Common myeloid progenitor, CD34-positive (primary cell): ENCODE measurements at regions not wholly inside any gene's neighbourhood (a gene's known extent, or its start where the extent isn't known, plus 50 kb on each side); places are given as distances from the start of the nearest gene placed in this dataset.
A peak's percentile ranks its signal among the peaks of the same experiment; 100 is the strongest.

Source experiments
- CTCF ChIA-PET: fragments of 350-600 bp; sonication (Branson Sonifier 250); formaldehyde crosslinking; loops from one replicate; lab custom pipeline; 2021; ENCODE audit warnings: antibody characterized with exemption; lab: Charles Lee
- POLR2A ChIA-PET: fragments of 350-600 bp; sonication (Branson Sonifier 250); formaldehyde crosslinking; loops from one replicate; lab custom pipeline; 2021; ENCODE audit warnings: antibody characterized with exemption; lab: Charles Lee
- DNase-seq, 3 donors: peaks; one replicate each; pipeline versions ENCODE4 v3.0.0 to v3.0.0-alpha.2; 2013
- H3K27ac ChIP-seq, 2 experiments: 1 replicate in 1 of 2; 2 replicates in 1 of 2; pipeline ENCODE4 v1.7.0; 2013; ENCODE audit warnings: inconsistent platforms in 2 of 2, low read length in 2 of 2, mild to moderate bottlenecking in 2 of 2, low read depth in 1 of 2, moderate library complexity in 1 of 2; ENCODE audit not compliant: severe bottlenecking in 2 of 2, insufficient read depth in 1 of 2, poor library complexity in 1 of 2
- H3K27me3 ChIP-seq, 5 experiments: replicated peaks in 2 of 5; 1 replicate in 3 of 5; 2 replicates in 2 of 5; pipeline versions ENCODE4 v1.6.1 to v1.7.0; 2013; ENCODE audit warnings: low read length in 4 of 5, mild to moderate bottlenecking in 2 of 5, moderate library complexity in 2 of 5, inconsistent platforms in 1 of 5; ENCODE audit not compliant: insufficient read depth in 5 of 5, control insufficient read depth in 4 of 5
- H3K36me3 ChIP-seq, 4 experiments: 1 replicate in 2 of 4; 2 replicates in 2 of 4; pipeline versions ENCODE4 v1.6.1 to v1.7.0; 2013; ENCODE audit warnings: low read length in 3 of 4, control low read depth in 1 of 4, mild to moderate bottlenecking in 1 of 4; ENCODE audit not compliant: control insufficient read depth in 4 of 4, insufficient read depth in 4 of 4
- H3K4me1 ChIP-seq, 4 experiments: 1 replicate in 3 of 4; 2 replicates in 1 of 4; pipeline versions ENCODE4 v1.6.1 to v1.7.1; 2013; ENCODE audit warnings: low read length in 3 of 4, mild to moderate bottlenecking in 3 of 4, control low read depth in 1 of 4, inconsistent platforms in 1 of 4, moderate library complexity in 1 of 4; ENCODE audit not compliant: control insufficient read depth in 4 of 4, insufficient read depth in 4 of 4; ENCODE audit errors: control extremely low read depth in 1 of 4
- H3K4me3 ChIP-seq, 7 experiments: 1 replicate in 4 of 7; 2 replicates in 3 of 7; pipeline versions ENCODE4 v1.5.1 to v1.7.0; 2013; ENCODE audit warnings: mild to moderate bottlenecking in 7 of 7, low read length in 6 of 7, moderate library complexity in 6 of 7, inconsistent platforms in 2 of 7, low read depth in 2 of 7, control low read depth in 1 of 7; ENCODE audit not compliant: insufficient read depth in 4 of 7, control insufficient read depth in 1 of 7; ENCODE audit errors: extremely low read depth in 1 of 7
- H3K9me3 ChIP-seq, 5 experiments: 1 replicate in 4 of 5; 2 replicates in 1 of 5; pipeline versions ENCODE4 v1.6.1 to v1.7.1; 2013; ENCODE audit warnings: low read length in 4 of 5, mild to moderate bottlenecking in 2 of 5, inconsistent platforms in 1 of 5, low read depth in 1 of 5, moderate library complexity in 1 of 5; ENCODE audit not compliant: control insufficient read depth in 4 of 5, insufficient read depth in 2 of 5; ENCODE audit errors: control extremely low read depth in 1 of 5
- WGBS: methylation state at CpG from one replicate; pipeline ENCODE4 v1.1.5; 2013; ENCODE audit not compliant: insufficient coverage; 5-methylcytosine and 5-hydroxymethylcytosine counted together

- 96% methylated on average over 11 of the region's 11 CpGs for WGBS
- H3K36me3 ChIP-seq, result no peaks in the 10 kb centered on the region
- no peak overlapping the region for H3K4me3 ChIP-seq
- DNase-seq, result no peak
- H3K27ac ChIP-seq, result no peak overlapping the region
- no peaks in the 10 kb centered on the region for H3K9me3 ChIP-seq
- H3K27me3 ChIP-seq, result no peaks in the 10 kb centered on the region
- POLR2A ChIA-PET, result no interaction called here
- peaks cover 0 to 8% (median 4%) of the 10 kb centered on the region in 4 experiments for H3K4me1 ChIP-seq
- CTCF ChIA-PET, result no interaction called here
Observed at GRCh38 chr2:107068069-107068916, 182.3 kb upstream of the ST6GAL2 start.

GRCh38 chr2:107069890-107070289 is 183.9 kb upstream of the ST6GAL2 start:
- DNase-seq, result no peak
- Histone ChIP-seq H3K4me3 (no peak overlapping the region), H3K4me1 (peaks cover 0 to 8% (median 4%) of the 10 kb centered on the region in 4 experiments), H3K9me3 (no peaks in the 10 kb centered on the region), H3K36me3 (no peaks in the 10 kb centered on the region), H3K27ac (no peak overlapping the region), H3K27me3 (no peaks in the 10 kb centered on the region)
- no CpG with 5 or more reads among the region's 2 CpGs for WGBS
- POLR2A ChIA-PET, result no interaction called here
- CTCF ChIA-PET, result no interaction called here

GRCh38 chr2:107072150-107072940 is 186.4 kb upstream of the ST6GAL2 start:
- ChIA-PET CTCF (no interaction called here), POLR2A (no interaction called here)
- Histone ChIP-seq H3K27ac (no peak overlapping the region), H3K4me3 (peak overlapping the region in 1 of 7 experiments; percentile 29), H3K4me1 (peaks cover 0 to 8% (median 4%) of the 10 kb centered on the region in 4 experiments), H3K36me3 (no peaks in the 10 kb centered on the region), H3K27me3 (no peaks in the 10 kb centered on the region), H3K9me3 (no peaks in the 10 kb centered on the region)
- DNase-seq, result peak; percentile 9 to 37 (median 19)
- 20% methylated on average over 5 of the region's 6 CpGs for WGBS

GRCh38 chr2:107078584-107078983 is 192.6 kb upstream of the ST6GAL2 start:
- CTCF ChIA-PET, result interaction anchor here (0.7 kb wide), 1 partner anchor 13 kb away, joined by 5 read pairs; no protein-coding TSS in a partner anchor
- H3K27me3 ChIP-seq, result no peaks in the 10 kb centered on the region
- no peak overlapping the region for H3K27ac ChIP-seq
- no CpG with 5 or more reads among the region's 1 CpG for WGBS
- H3K36me3 ChIP-seq, result no peaks in the 10 kb centered on the region
- no peaks in the 10 kb centered on the region for H3K9me3 ChIP-seq
- POLR2A ChIA-PET, result no interaction called here
- H3K4me3 ChIP-seq, result no peak overlapping the region
- no peaks in the 10 kb centered on the region for H3K4me1 ChIP-seq
- DNase-seq, result no peak

GRCh38 chr2:107086497-107086896 is 200.5 kb upstream of the ST6GAL2 start:
- Histone ChIP-seq H3K9me3 (no peaks in the 10 kb centered on the region), H3K27me3 (no peaks in the 10 kb centered on the region), H3K36me3 (no peaks in the 10 kb centered on the region), H3K27ac (no peak overlapping the region), H3K4me3 (no peak overlapping the region), H3K4me1 (no peaks in the 10 kb centered on the region)
- ChIA-PET POLR2A (no interaction called here), CTCF (no interaction called here)
- no CpG with 5 or more reads among the region's 2 CpGs for WGBS
- no peak for DNase-seq

GRCh38 chr2:107088156-107088555 is 202.2 kb upstream of the ST6GAL2 start:
- no peaks in the 10 kb centered on the region for H3K9me3 ChIP-seq
- no peak for DNase-seq
- no peak overlapping the region for H3K27ac ChIP-seq
- H3K4me3 ChIP-seq, result no peak overlapping the region
- H3K27me3 ChIP-seq, result no peaks in the 10 kb centered on the region
- ChIA-PET POLR2A (no interaction called here), CTCF (no interaction called here)
- no peaks in the 10 kb centered on the region for H3K36me3 ChIP-seq
- no peaks in the 10 kb centered on the region for H3K4me1 ChIP-seq
- WGBS, result 100% methylated on average over 2 of the region's 2 CpGs
